ENCODE measurements at regions not wholly inside any gene's neighbourhood (a gene's known extent, or its start where the extent isn't known, plus 50 kb on each side); places are given as distances from the start of the nearest gene placed in this dataset.

- Histone ChIP-seq H3K9ac (ENCODE audit: low read depth in 1 of 3, low read length in 3 of 3) (no peak overlapping the region), H3K36me3 (ENCODE audit: control insufficient read depth in 3 of 3, insufficient read depth in 3 of 3, low read length in 3 of 3) (no peaks in the 10 kb centered on the region), H3K9me3 (ENCODE audit: control insufficient read depth in 3 of 3, low read length in 3 of 3) (no peaks in the 10 kb centered on the region), H3K4me3 (ENCODE audit: low read length in 3 of 3) (no peak overlapping the region), H3K27me3 (ENCODE audit: control insufficient read depth in 3 of 3, insufficient read depth in 3 of 3, low read length in 3 of 3) (peaks cover 0 to under 1% (median 0%) of the 10 kb centered on the region in 3 donors), H3K27ac (ENCODE audit: low read depth, low read length) (no peak overlapping the region), H3K4me1 (ENCODE audit: control insufficient read depth in 3 of 3, insufficient read depth in 3 of 3, low read length in 3 of 3) (no peaks in the 10 kb centered on the region)
Measured at GRCh38 chr5:56529666-56530430, 285.5 kb upstream of the MAP3K1 start.

GRCh38 chr5:56527174-56527573 lies 288.2 kb upstream of the MAP3K1 start:
- Histone ChIP-seq H3K4me3 (ENCODE audit: low read length in 3 of 3) (no peak overlapping the region), H3K27me3 (ENCODE audit: control insufficient read depth in 3 of 3, insufficient read depth in 3 of 3, low read length in 3 of 3) (no peaks in the 10 kb centered on the region), H3K9me3 (ENCODE audit: control insufficient read depth in 3 of 3, low read length in 3 of 3) (no peaks in the 10 kb centered on the region), H3K4me1 (ENCODE audit: control insufficient read depth in 3 of 3, insufficient read depth in 3 of 3, low read length in 3 of 3) (peaks cover 0 to 4% (median 0%) of the 10 kb centered on the region in 3 donors), H3K36me3 (ENCODE audit: control insufficient read depth in 3 of 3, insufficient read depth in 3 of 3, low read length in 3 of 3) (no peaks in the 10 kb centered on the region), H3K27ac (ENCODE audit: low read depth, low read length) (no peak overlapping the region), H3K9ac (ENCODE audit: low read depth in 1 of 3, low read length in 3 of 3) (no peak overlapping the region)

GRCh38 chr5:56525113-56525512 lies 290.2 kb upstream of the MAP3K1 start:
- no peak overlapping the region for H3K27ac ChIP-seq (ENCODE audit: low read depth, low read length)
- H3K27me3 ChIP-seq (ENCODE audit: control insufficient read depth in 3 of 3, insufficient read depth in 3 of 3, low read length in 3 of 3), result no peaks in the 10 kb centered on the region

GRCh38 chr5:56523790-56524575 lies 290.9 kb upstream of the ANKRD55 start:
- H3K4me1 ChIP-seq (ENCODE audit: control insufficient read depth in 3 of 3, insufficient read depth in 3 of 3, low read length in 3 of 3), result peaks cover 0 to 4% (median 0%) of the 10 kb centered on the region in 3 donors
- H3K27ac ChIP-seq (ENCODE audit: low read depth, low read length), result no peak overlapping the region
- no peaks in the 10 kb centered on the region for H3K27me3 ChIP-seq (ENCODE audit: control insufficient read depth in 3 of 3, insufficient read depth in 3 of 3, low read length in 3 of 3)
- H3K4me3 ChIP-seq (ENCODE audit: low read length in 3 of 3), result no peak overlapping the region
- H3K36me3 ChIP-seq (ENCODE audit: control insufficient read depth in 3 of 3, insufficient read depth in 3 of 3, low read length in 3 of 3), result no peaks in the 10 kb centered on the region
- H3K9ac ChIP-seq (ENCODE audit: low read depth in 1 of 3, low read length in 3 of 3), result no peak overlapping the region
- H3K9me3 ChIP-seq (ENCODE audit: control insufficient read depth in 3 of 3, low read length in 3 of 3), result no peaks in the 10 kb centered on the region

More at GRCh38 chr5:56525113-56525512, 290.2 kb upstream of the MAP3K1 start:
- no peak overlapping the region for H3K9ac ChIP-seq (ENCODE audit: low read depth in 1 of 3, low read length in 3 of 3)
- peaks cover 0 to 4% (median 0%) of the 10 kb centered on the region in 3 donors for H3K4me1 ChIP-seq (ENCODE audit: control insufficient read depth in 3 of 3, insufficient read depth in 3 of 3, low read length in 3 of 3)
- no peak overlapping the region for H3K4me3 ChIP-seq (ENCODE audit: low read length in 3 of 3)
- H3K36me3 ChIP-seq (ENCODE audit: control insufficient read depth in 3 of 3, insufficient read depth in 3 of 3, low read length in 3 of 3), result no peaks in the 10 kb centered on the region
- H3K9me3 ChIP-seq (ENCODE audit: control insufficient read depth in 3 of 3, low read length in 3 of 3), result no peaks in the 10 kb centered on the region

GRCh38 chr5:56522960-56523359 lies 289.8 kb upstream of the ANKRD55 start:
- Histone ChIP-seq H3K36me3 (ENCODE audit: control insufficient read depth in 3 of 3, insufficient read depth in 3 of 3, low read length in 3 of 3) (no peaks in the 10 kb centered on the region), H3K9me3 (ENCODE audit: control insufficient read depth in 3 of 3, low read length in 3 of 3) (no peaks in the 10 kb centered on the region), H3K4me1 (ENCODE audit: control insufficient read depth in 3 of 3, insufficient read depth in 3 of 3, low read length in 3 of 3) (peaks cover 0 to 4% (median 0%) of the 10 kb centered on the region in 3 donors), H3K27me3 (ENCODE audit: control insufficient read depth in 3 of 3, insufficient read depth in 3 of 3, low read length in 3 of 3) (peaks cover 0 to 5% (median 0%) of the 10 kb centered on the region in 3 donors), H3K27ac (ENCODE audit: low read depth, low read length) (no peak overlapping the region), H3K9ac (ENCODE audit: low read depth in 1 of 3, low read length in 3 of 3) (no peak overlapping the region), H3K4me3 (ENCODE audit: low read length in 3 of 3) (no peak overlapping the region)

- H3K9me3 ChIP-seq (ENCODE audit: control insufficient read depth in 3 of 3, low read length in 3 of 3), result no peaks in the 10 kb centered on the region
- no peak overlapping the region for H3K27ac ChIP-seq (ENCODE audit: low read depth, low read length)
- H3K36me3 ChIP-seq (ENCODE audit: control insufficient read depth in 3 of 3, insufficient read depth in 3 of 3, low read length in 3 of 3), result no peaks in the 10 kb centered on the region
- H3K4me3 ChIP-seq (ENCODE audit: low read length in 3 of 3), result no peak overlapping the region
- H3K4me1 ChIP-seq (ENCODE audit: control insufficient read depth in 3 of 3, insufficient read depth in 3 of 3, low read length in 3 of 3), result peaks cover under 1 to 4% (median 3%) of the 10 kb centered on the region in 3 donors
- peaks cover 0 to 5% (median 0%) of the 10 kb centered on the region in 3 donors for H3K27me3 ChIP-seq (ENCODE audit: control insufficient read depth in 3 of 3, insufficient read depth in 3 of 3, low read length in 3 of 3)
- H3K9ac ChIP-seq (ENCODE audit: low read depth in 1 of 3, low read length in 3 of 3), result no peak overlapping the region
Measured at GRCh38 chr5:56522169-56522568, 289.0 kb upstream of the ANKRD55 start.

GRCh38 chr5:56520986-56521730 lies 288.0 kb upstream of the ANKRD55 start:
- H3K4me3 ChIP-seq (ENCODE audit: low read length in 3 of 3), result no peak overlapping the region
- no peaks in the 10 kb centered on the region for H3K36me3 ChIP-seq (ENCODE audit: control insufficient read depth in 3 of 3, insufficient read depth in 3 of 3, low read length in 3 of 3)
- H3K27me3 ChIP-seq (ENCODE audit: control insufficient read depth in 3 of 3, insufficient read depth in 3 of 3, low read length in 3 of 3), result peaks cover 0 to 5% (median 0%) of the 10 kb centered on the region in 3 donors
- no peak overlapping the region for H3K9ac ChIP-seq (ENCODE audit: low read depth in 1 of 3, low read length in 3 of 3)
- H3K4me1 ChIP-seq (ENCODE audit: control insufficient read depth in 3 of 3, insufficient read depth in 3 of 3, low read length in 3 of 3), result peaks cover 6 to 11% (median 9%) of the 10 kb centered on the region in 3 donors
- no peaks in the 10 kb centered on the region for H3K9me3 ChIP-seq (ENCODE audit: control insufficient read depth in 3 of 3, low read length in 3 of 3)
- H3K27ac ChIP-seq (ENCODE audit: low read depth, low read length), result no peak overlapping the region

GRCh38 chr5:56518820-56519219 lies 285.7 kb upstream of the ANKRD55 start:
- H3K9me3 ChIP-seq (ENCODE audit: control insufficient read depth in 3 of 3, low read length in 3 of 3), result no peaks in the 10 kb centered on the region
- no peaks in the 10 kb centered on the region for H3K36me3 ChIP-seq (ENCODE audit: control insufficient read depth in 3 of 3, insufficient read depth in 3 of 3, low read length in 3 of 3)
- H3K4me1 ChIP-seq (ENCODE audit: control insufficient read depth in 3 of 3, insufficient read depth in 3 of 3, low read length in 3 of 3), result peaks cover 8 to 11% (median 9%) of the 10 kb centered on the region in 3 donors
- H3K4me3 ChIP-seq (ENCODE audit: low read length in 3 of 3), result no peak overlapping the region
- peaks cover 0 to 5% (median 0%) of the 10 kb centered on the region in 3 donors for H3K27me3 ChIP-seq (ENCODE audit: control insufficient read depth in 3 of 3, insufficient read depth in 3 of 3, low read length in 3 of 3)
- H3K9ac ChIP-seq (ENCODE audit: low read depth in 1 of 3, low read length in 3 of 3), result no peak overlapping the region
- no peak overlapping the region for H3K27ac ChIP-seq (ENCODE audit: low read depth, low read length)

- peaks cover 11 to 14% (median 13%) of the 10 kb centered on the region in 3 donors for H3K4me1 ChIP-seq (ENCODE audit: control insufficient read depth in 3 of 3, insufficient read depth in 3 of 3, low read length in 3 of 3)
- peaks cover 0 to 5% (median 0%) of the 10 kb centered on the region in 3 donors for H3K27me3 ChIP-seq (ENCODE audit: control insufficient read depth in 3 of 3, insufficient read depth in 3 of 3, low read length in 3 of 3)
- H3K36me3 ChIP-seq (ENCODE audit: control insufficient read depth in 3 of 3, insufficient read depth in 3 of 3, low read length in 3 of 3), result no peaks in the 10 kb centered on the region
- no peak overlapping the region for H3K4me3 ChIP-seq (ENCODE audit: low read length in 3 of 3)
- no peaks in the 10 kb centered on the region for H3K9me3 ChIP-seq (ENCODE audit: control insufficient read depth in 3 of 3, low read length in 3 of 3)
- H3K9ac ChIP-seq (ENCODE audit: low read depth in 1 of 3, low read length in 3 of 3), result no peak overlapping the region
- no peak overlapping the region for H3K27ac ChIP-seq (ENCODE audit: low read depth, low read length)
Measured at GRCh38 chr5:56517011-56517416, 283.9 kb upstream of the ANKRD55 start.
